ENCODE measurements at regions not wholly inside any gene's neighbourhood (a gene's known extent, or its start where the extent isn't known, plus 50 kb on each side); places are given as distances from the start of the nearest gene placed in this dataset.

GRCh38 chr3:11915621-11916424 is 69.1 kb upstream of the TAMM41 start:
- TF ChIP-seq, protein P1, sequence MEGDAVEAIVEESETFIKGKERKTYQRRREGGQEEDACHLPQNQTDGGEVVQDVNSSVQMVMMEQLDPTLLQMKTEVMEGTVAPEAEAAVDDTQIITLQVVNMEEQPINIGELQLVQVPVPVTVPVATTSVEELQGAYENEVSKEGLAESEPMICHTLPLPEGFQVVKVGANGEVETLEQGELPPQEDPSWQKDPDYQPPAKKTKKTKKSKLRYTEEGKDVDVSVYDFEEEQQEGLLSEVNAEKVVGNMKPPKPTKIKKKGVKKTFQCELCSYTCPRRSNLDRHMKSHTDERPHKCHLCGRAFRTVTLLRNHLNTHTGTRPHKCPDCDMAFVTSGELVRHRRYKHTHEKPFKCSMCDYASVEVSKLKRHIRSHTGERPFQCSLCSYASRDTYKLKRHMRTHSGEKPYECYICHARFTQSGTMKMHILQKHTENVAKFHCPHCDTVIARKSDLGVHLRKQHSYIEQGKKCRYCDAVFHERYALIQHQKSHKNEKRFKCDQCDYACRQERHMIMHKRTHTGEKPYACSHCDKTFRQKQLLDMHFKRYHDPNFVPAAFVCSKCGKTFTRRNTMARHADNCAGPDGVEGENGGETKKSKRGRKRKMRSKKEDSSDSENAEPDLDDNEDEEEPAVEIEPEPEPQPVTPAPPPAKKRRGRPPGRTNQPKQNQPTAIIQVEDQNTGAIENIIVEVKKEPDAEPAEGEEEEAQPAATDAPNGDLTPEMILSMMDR (conservative IDR thresholded peaks at IDR 0.05), result no peak
- no peak for TF ChIP-seq ZFX (IDR thresholded peaks at IDR 0.05)
